C4-2B (cell line): ENCODE measurements at regions not wholly inside any gene's neighbourhood (a gene's known extent, or its start where the extent isn't known, plus 50 kb on each side); places are given as distances from the start of the nearest gene placed in this dataset.

Source experiments
- ZFX ChIP-seq: fragments of 450-650 bp; IDR thresholded peaks from 2 replicates; pipeline ENCODE4 v1.6.1; 2017
- TF ChIP-seq, protein P1 (sequence below): fragments of 450-650 bp; conservative IDR thresholded peaks from 2 replicates; pipeline ENCODE4 v1.5.1; 2017; ENCODE audit warnings: mild to moderate bottlenecking

GRCh38 chr21:35852820-35853219 is 207.5 kb downstream of the SETD4 start:
- TF ChIP-seq, protein P1, sequence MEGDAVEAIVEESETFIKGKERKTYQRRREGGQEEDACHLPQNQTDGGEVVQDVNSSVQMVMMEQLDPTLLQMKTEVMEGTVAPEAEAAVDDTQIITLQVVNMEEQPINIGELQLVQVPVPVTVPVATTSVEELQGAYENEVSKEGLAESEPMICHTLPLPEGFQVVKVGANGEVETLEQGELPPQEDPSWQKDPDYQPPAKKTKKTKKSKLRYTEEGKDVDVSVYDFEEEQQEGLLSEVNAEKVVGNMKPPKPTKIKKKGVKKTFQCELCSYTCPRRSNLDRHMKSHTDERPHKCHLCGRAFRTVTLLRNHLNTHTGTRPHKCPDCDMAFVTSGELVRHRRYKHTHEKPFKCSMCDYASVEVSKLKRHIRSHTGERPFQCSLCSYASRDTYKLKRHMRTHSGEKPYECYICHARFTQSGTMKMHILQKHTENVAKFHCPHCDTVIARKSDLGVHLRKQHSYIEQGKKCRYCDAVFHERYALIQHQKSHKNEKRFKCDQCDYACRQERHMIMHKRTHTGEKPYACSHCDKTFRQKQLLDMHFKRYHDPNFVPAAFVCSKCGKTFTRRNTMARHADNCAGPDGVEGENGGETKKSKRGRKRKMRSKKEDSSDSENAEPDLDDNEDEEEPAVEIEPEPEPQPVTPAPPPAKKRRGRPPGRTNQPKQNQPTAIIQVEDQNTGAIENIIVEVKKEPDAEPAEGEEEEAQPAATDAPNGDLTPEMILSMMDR, result no peak
- TF ChIP-seq ZFX, result no peak
